ENCODE measurements at regions not wholly inside any gene's neighbourhood (a gene's known extent, or its start where the extent isn't known, plus 50 kb on each side); places are given as distances from the start of the nearest gene placed in this dataset.

DNA sequence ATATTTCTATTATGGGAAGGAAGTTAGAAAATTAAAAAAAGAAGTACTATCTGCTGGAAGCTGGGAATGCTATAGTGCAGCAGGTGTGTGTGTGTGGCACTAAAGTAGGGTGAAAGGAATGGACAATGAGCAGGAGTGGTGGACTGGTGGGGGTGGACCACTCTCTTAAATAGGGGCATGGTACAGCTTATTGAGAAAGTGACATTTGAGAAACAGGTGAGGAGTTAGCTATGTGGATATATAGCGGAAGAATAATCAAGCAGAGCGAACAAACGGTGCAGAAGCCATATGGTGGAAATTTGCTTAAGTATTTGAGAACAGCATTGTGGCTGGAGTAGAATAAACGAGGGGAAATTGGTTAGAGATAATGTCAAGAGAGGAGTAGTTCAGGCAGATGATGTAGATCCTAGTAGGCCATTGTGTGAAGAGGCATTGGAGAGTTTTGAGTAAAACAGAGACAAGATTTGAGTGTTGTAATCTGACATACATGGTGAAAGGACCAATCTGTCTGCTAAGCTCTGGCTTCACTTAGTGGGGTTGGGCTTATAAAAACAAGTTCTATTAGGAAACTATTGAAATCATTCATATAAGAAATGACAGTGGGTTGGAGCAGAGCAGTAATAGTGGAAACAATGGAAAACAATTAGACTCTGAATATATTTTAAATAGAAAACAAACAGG is 149.2 kb upstream of the SYT10 start:
- Histone ChIP-seq H3K36me3 (no peaks in the 10 kb centered on the region), H3K9me3 (no peaks in the 10 kb centered on the region), H3K27me3 (no peaks in the 10 kb centered on the region), H3K4me1 (no peaks in the 10 kb centered on the region), H3K27ac (no peak overlapping the region), H3K4me3 (no peak overlapping the region)
- no peak for DNase-seq
- 66 to 77% (median 72%) methylated on average over 4 of the region's 4 CpGs for WGBS, 5 donors
- TF ChIP-seq EP300 (IDR thresholded peaks at IDR 0.05) (no peak), POLR2AphosphoS5 (IDR thresholded peaks at IDR 0.05) (no peak), POLR2A (IDR thresholded peaks at IDR 0.05) (no peak)
- TF ChIP-seq, protein P1, sequence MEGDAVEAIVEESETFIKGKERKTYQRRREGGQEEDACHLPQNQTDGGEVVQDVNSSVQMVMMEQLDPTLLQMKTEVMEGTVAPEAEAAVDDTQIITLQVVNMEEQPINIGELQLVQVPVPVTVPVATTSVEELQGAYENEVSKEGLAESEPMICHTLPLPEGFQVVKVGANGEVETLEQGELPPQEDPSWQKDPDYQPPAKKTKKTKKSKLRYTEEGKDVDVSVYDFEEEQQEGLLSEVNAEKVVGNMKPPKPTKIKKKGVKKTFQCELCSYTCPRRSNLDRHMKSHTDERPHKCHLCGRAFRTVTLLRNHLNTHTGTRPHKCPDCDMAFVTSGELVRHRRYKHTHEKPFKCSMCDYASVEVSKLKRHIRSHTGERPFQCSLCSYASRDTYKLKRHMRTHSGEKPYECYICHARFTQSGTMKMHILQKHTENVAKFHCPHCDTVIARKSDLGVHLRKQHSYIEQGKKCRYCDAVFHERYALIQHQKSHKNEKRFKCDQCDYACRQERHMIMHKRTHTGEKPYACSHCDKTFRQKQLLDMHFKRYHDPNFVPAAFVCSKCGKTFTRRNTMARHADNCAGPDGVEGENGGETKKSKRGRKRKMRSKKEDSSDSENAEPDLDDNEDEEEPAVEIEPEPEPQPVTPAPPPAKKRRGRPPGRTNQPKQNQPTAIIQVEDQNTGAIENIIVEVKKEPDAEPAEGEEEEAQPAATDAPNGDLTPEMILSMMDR (IDR thresholded peaks at IDR 0.05), result no peak
- intact Hi-C loops (cut with DNase I; ENCODE audit: low total_unique reads), result no loop called here

GRCh38 chr12:33589576-33590114 is 150.0 kb upstream of the SYT10 start:
- WGBS, 5 donors, result 54 to 67% (median 65%) methylated on average over 3 of the region's 3 CpGs
- Histone ChIP-seq H3K27ac (no peak overlapping the region), H3K9me3 (no peaks in the 10 kb centered on the region), H3K4me3 (no peak overlapping the region), H3K4me1 (no peaks in the 10 kb centered on the region), H3K27me3 (no peaks in the 10 kb centered on the region), H3K36me3 (no peaks in the 10 kb centered on the region)
- intact Hi-C loops (cut with DNase I; ENCODE audit: low total_unique reads), result no loop called here
- no peak for DNase-seq
- TF ChIP-seq, protein P1 (IDR thresholded peaks at IDR 0.05), result no peak
- no peak for TF ChIP-seq POLR2AphosphoS5 (IDR thresholded peaks at IDR 0.05)
- no peak for TF ChIP-seq EP300 (IDR thresholded peaks at IDR 0.05)
- no peak for TF ChIP-seq POLR2A (IDR thresholded peaks at IDR 0.05)

- Histone ChIP-seq H3K27ac (no peak overlapping the region), H3K36me3 (no peaks in the 10 kb centered on the region), H3K4me1 (no peaks in the 10 kb centered on the region), H3K9me3 (no peaks in the 10 kb centered on the region), H3K27me3 (no peaks in the 10 kb centered on the region), H3K4me3 (no peak overlapping the region)
- TF ChIP-seq POLR2A (IDR thresholded peaks at IDR 0.05), result no peak
- no peak for TF ChIP-seq EP300 (IDR thresholded peaks at IDR 0.05)
- no peak for TF ChIP-seq POLR2AphosphoS5 (IDR thresholded peaks at IDR 0.05)
- TF ChIP-seq, protein P1 (IDR thresholded peaks at IDR 0.05), result no peak
- intact Hi-C loops (cut with DNase I; ENCODE audit: low total_unique reads), result no loop called here
- WGBS, 5 donors, result 36 to 58% (median 50%) methylated on average over 1 of the region's 1 CpG
- no peak for DNase-seq
Observed at GRCh38 chr12:33593753-33594152, 154.1 kb upstream of the SYT10 start.

DNA sequence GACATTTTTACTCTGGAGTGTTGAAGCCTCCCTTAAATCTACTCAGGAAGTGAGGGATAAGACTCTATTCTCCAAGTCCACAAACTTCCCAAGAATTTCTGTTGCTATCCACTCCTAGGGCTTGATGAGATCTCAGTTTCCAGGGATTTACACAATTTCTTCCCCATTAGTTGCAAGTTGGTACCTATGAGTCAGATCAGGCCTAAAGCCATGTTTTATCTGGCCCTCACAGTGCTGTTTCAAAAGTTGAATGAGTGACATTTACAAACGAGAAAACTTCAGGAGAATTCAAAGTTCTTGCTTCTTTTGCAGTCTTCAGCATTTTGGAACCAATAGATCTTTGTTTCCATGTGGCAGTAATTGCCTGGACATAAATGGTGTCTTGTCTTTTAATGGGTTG is 156.4 kb upstream of the SYT10 start:
- H3K9me3 ChIP-seq, result no peaks in the 10 kb centered on the region
- intact Hi-C loops (cut with DNase I; ENCODE audit: low total_unique reads), result no loop called here
- H3K4me3 ChIP-seq, result no peak overlapping the region
- H3K27me3 ChIP-seq, result no peaks in the 10 kb centered on the region
- no peaks in the 10 kb centered on the region for H3K36me3 ChIP-seq
- H3K4me1 ChIP-seq, result no peaks in the 10 kb centered on the region
- no peak overlapping the region for H3K27ac ChIP-seq
- no peak for TF ChIP-seq EP300 (IDR thresholded peaks at IDR 0.05)
- TF ChIP-seq POLR2AphosphoS5 (IDR thresholded peaks at IDR 0.05), result no peak
- 33 to 65% (median 45%) methylated on average over 1 of the region's 1 CpG for WGBS, 5 donors
- no peak for DNase-seq

DNA sequence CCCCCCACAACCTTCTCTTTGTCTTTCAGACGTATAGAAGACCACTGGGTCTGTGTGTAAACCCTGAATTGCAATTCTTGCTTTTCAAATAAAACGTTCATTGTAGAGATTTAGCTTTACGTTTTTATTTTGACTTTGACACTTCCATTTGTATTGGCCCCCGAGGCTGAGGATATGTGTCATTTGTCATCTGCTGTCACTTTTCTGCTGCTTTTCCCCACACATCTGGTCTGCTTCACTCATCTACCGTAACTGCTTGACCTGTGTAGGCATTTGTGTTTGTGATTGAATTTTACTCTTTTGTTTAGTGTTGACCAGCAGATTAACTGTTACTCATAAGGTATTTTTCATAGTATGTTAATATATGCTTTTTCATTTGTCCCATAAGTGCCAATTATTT is 157.2 kb upstream of the SYT10 start:
- intact Hi-C loops (cut with DNase I; ENCODE audit: low total_unique reads), result no loop called here
- no peak for TF ChIP-seq POLR2AphosphoS5 (IDR thresholded peaks at IDR 0.05)
- DNase-seq, result no peak
- H3K36me3 ChIP-seq, result no peaks in the 10 kb centered on the region
- H3K9me3 ChIP-seq, result no peaks in the 10 kb centered on the region
- 29 to 36% (median 31%) methylated on average over 5 of the region's 5 CpGs for WGBS, 5 donors
- H3K4me1 ChIP-seq, result no peaks in the 10 kb centered on the region
- H3K4me3 ChIP-seq, result no peak overlapping the region
- H3K27ac ChIP-seq, result no peak overlapping the region
- H3K27me3 ChIP-seq, result no peaks in the 10 kb centered on the region

Measured in stomach (tissue), 8 donors.